ENCODE measurements at regions not wholly inside any gene's neighbourhood (a gene's known extent, or its start where the extent isn't known, plus 50 kb on each side); places are given as distances from the start of the nearest gene placed in this dataset.

GRCh38 chr3:147872568-147872967, 463.4 kb downstream of the ZIC1 start:
- TF ChIP-seq CTCF (IDR thresholded peaks at IDR 0.05 in 4 of 5, conservative IDR thresholded peaks at IDR 0.05 in 1 of 5), result no peak
- no peak for TF ChIP-seq POLR2A (IDR thresholded peaks at IDR 0.05)
